ENCODE measurements at regions not wholly inside any gene's neighbourhood (a gene's known extent, or its start where the extent isn't known, plus 50 kb on each side); places are given as distances from the start of the nearest gene placed in this dataset.
A peak's percentile ranks its signal among the peaks of the same experiment; 100 is the strongest.

GRCh38 chr12:91577586-91578539 lies 395.2 kb upstream of the DCN start:
- Mint-ChIP-seq H3K9me3 (no peaks in the 10 kb centered on the region), H3K4me3 (peak overlapping the region; percentile 40), H3K27ac (no peak overlapping the region), H3K27me3 (no peaks in the 10 kb centered on the region), H3K4me1 (ENCODE audit: unreplicated experiment) (peaks cover 37% of the 10 kb centered on the region), H3K36me3 (no peaks in the 10 kb centered on the region)
- DNase-seq (ENCODE audit: extremely low spot score, unreplicated experiment), result no peak
- TF ChIP-seq, protein P1, sequence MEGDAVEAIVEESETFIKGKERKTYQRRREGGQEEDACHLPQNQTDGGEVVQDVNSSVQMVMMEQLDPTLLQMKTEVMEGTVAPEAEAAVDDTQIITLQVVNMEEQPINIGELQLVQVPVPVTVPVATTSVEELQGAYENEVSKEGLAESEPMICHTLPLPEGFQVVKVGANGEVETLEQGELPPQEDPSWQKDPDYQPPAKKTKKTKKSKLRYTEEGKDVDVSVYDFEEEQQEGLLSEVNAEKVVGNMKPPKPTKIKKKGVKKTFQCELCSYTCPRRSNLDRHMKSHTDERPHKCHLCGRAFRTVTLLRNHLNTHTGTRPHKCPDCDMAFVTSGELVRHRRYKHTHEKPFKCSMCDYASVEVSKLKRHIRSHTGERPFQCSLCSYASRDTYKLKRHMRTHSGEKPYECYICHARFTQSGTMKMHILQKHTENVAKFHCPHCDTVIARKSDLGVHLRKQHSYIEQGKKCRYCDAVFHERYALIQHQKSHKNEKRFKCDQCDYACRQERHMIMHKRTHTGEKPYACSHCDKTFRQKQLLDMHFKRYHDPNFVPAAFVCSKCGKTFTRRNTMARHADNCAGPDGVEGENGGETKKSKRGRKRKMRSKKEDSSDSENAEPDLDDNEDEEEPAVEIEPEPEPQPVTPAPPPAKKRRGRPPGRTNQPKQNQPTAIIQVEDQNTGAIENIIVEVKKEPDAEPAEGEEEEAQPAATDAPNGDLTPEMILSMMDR (conservative IDR thresholded peaks at IDR 0.05), result peak; percentile 78

DNA sequence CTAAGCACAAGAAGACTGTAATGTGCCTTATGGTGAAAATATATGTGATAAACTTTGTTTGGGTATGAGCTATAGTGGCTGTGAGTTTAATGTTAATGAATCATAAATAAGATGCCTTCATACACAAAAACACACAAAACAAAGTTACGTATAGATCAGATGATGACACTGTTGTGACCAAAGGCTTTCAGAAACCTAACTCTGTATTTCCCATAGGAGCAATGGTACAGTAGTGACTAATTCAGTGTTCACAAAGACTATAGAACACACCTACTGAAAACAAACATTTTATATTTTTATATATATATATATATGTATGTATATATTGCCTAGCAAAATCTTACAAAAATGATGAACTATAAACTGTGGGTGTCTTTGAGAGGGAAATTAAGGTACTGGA lies 393.8 kb upstream of the DCN start:
- Mint-ChIP-seq H3K36me3 (no peaks in the 10 kb centered on the region), H3K4me1 (ENCODE audit: unreplicated experiment) (peaks cover 40% of the 10 kb centered on the region), H3K4me3 (no peak overlapping the region), H3K9me3 (no peaks in the 10 kb centered on the region), H3K27ac (no peak overlapping the region), H3K27me3 (no peaks in the 10 kb centered on the region)
- TF ChIP-seq, protein P1 (conservative IDR thresholded peaks at IDR 0.05), result no peak
- DNase-seq (ENCODE audit: extremely low spot score, unreplicated experiment), result no peak

DNA sequence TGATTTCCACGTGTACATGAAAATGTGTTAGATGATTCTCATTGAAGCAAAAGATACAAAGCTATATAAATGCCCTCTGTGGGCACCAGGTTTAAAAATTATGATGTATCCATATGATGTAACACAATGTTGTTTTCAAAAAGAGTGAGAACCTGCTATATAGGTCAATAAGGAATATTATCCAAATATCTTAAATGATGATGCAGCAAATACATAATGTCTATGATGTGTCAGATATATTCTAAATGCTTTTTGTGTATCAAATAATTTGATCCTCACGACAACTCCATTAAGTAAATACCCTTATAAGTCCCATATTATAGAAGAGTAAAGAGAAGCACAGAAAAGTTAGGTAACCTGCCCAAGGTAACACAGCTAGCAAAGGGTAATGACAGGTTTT lies 393.0 kb upstream of the DCN start:
- TF ChIP-seq, protein P1 (conservative IDR thresholded peaks at IDR 0.05), result no peak
- Mint-ChIP-seq H3K4me3 (no peak overlapping the region), H3K36me3 (no peaks in the 10 kb centered on the region), H3K27me3 (no peaks in the 10 kb centered on the region), H3K27ac (no peak overlapping the region), H3K9me3 (no peaks in the 10 kb centered on the region), H3K4me1 (ENCODE audit: unreplicated experiment) (peaks cover 40% of the 10 kb centered on the region)
- no peak for DNase-seq (ENCODE audit: extremely low spot score, unreplicated experiment)

- no peak overlapping the region for H3K27ac Mint-ChIP-seq
- H3K9me3 Mint-ChIP-seq, result no peaks in the 10 kb centered on the region
- TF ChIP-seq, protein P1 (conservative IDR thresholded peaks at IDR 0.05), result no peak
- H3K36me3 Mint-ChIP-seq, result no peaks in the 10 kb centered on the region
- no peaks in the 10 kb centered on the region for H3K27me3 Mint-ChIP-seq
- H3K4me3 Mint-ChIP-seq, result no peak overlapping the region
- H3K4me1 Mint-ChIP-seq (ENCODE audit: unreplicated experiment), result peaks cover 39% of the 10 kb centered on the region
- DNase-seq (ENCODE audit: extremely low spot score, unreplicated experiment), result no peak
These were observed 392.4 kb upstream of the DCN start for GRCh38 chr12:91574975-91575374.

- H3K27ac Mint-ChIP-seq, result no peak overlapping the region
- no peaks in the 10 kb centered on the region for H3K9me3 Mint-ChIP-seq
- H3K36me3 Mint-ChIP-seq, result no peaks in the 10 kb centered on the region
- no peaks in the 10 kb centered on the region for H3K27me3 Mint-ChIP-seq
- TF ChIP-seq, protein P1 (conservative IDR thresholded peaks at IDR 0.05), result no peak
- H3K4me1 Mint-ChIP-seq (ENCODE audit: unreplicated experiment), result peaks cover 33% of the 10 kb centered on the region
- DNase-seq (ENCODE audit: extremely low spot score, unreplicated experiment), result no peak
- peak overlapping the region; percentile 1 for H3K4me3 Mint-ChIP-seq
These were observed 391.8 kb upstream of the DCN start for GRCh38 chr12:91574391-91574790.
